K562 (cell line): ENCODE measurements at regions not wholly inside any gene's neighbourhood (a gene's known extent, or its start where the extent isn't known, plus 50 kb on each side); places are given as distances from the start of the nearest gene placed in this dataset.
A peak's percentile ranks its signal among the peaks of the same experiment; 100 is the strongest.

Experiments used
- CBFA2T3 ChIP-seq: fragments of 450-650 bp; IDR thresholded peaks from 2 replicates; pipeline ENCODE4 v1.6.1; 2017
- GTF3C2 ChIP-seq: IDR thresholded peaks from 3 replicates; pipeline ENCODE4 v1.6.1; 2011; ENCODE audit warnings: borderline replicate concordance, mild to moderate bottlenecking, moderate library complexity; ENCODE audit not compliant: insufficient read length; ENCODE audit errors: extremely low read depth
- HMGXB4 ChIP-seq: sonication (generic); formaldehyde crosslinking; IDR thresholded peaks from 2 replicates; pipeline ENCODE4 v1.8.1; 2023; ENCODE audit warnings: mild to moderate bottlenecking, missing genetic modification reagents
- L3MBTL2 ChIP-seq: fragments of 450-650 bp; IDR thresholded peaks from 2 replicates; pipeline ENCODE4 v1.6.1; 2016; ENCODE audit warnings: mild to moderate bottlenecking, moderate library complexity
- MYBL2 ChIP-seq, 2 experiments: fragments of 450-650 bp in 1 of 2; sonication (generic) in 1 of 2; formaldehyde crosslinking in 1 of 2; IDR thresholded peaks; 2 replicates each; pipeline versions ENCODE4 v1.6.1 to v1.8.1; 2017 to 2022; ENCODE audit warnings: borderline replicate concordance in 1 of 2, inconsistent platforms in 1 of 2, low read depth in 1 of 2, mild to moderate bottlenecking in 1 of 2, missing genetic modification reagents in 1 of 2, moderate library complexity in 1 of 2
- POLR2A ChIP-seq: fragments of 450-650 bp; conservative IDR thresholded peaks from 2 replicates; pipeline ENCODE4 v1.6.1; 2016
- POLR3G ChIP-seq: IDR thresholded peaks from 2 replicates; pipeline ENCODE4 v1.6.1; 2011; ENCODE audit not compliant: insufficient read length, insufficient replicate concordance; ENCODE audit errors: extremely low read depth
- PRMT5 ChIP-seq: sonication (generic); formaldehyde crosslinking; IDR thresholded peaks from 2 replicates; pipeline ENCODE4 v1.5.0; 2020; ENCODE audit warnings: missing genetic modification reagents
- SIX5 ChIP-seq, 2 experiments: IDR thresholded peaks; 2 replicates each; pipeline ENCODE4 v1.6.1; 2011; ENCODE audit warnings: low read length in 2 of 2, borderline replicate concordance in 1 of 2, low read depth in 1 of 2, mild to moderate bottlenecking in 1 of 2, moderate library complexity in 1 of 2; ENCODE audit not compliant: insufficient read depth in 1 of 2
- SRSF7 ChIP-seq: fragments of 200-400 bp; formaldehyde crosslinking; optimal IDR thresholded peaks from 2 replicates; pipeline ENCODE3; 2017; ENCODE audit warnings: mild to moderate bottlenecking, low read depth, low read length
- TFAP4 ChIP-seq: sonication (generic); formaldehyde crosslinking; IDR thresholded peaks from 2 replicates; pipeline ENCODE4 v1.8.0; 2022; ENCODE audit warnings: missing genetic modification reagents, mild to moderate bottlenecking, moderate library complexity, borderline replicate concordance
- TRIM28 ChIP-seq: fragments of 450-650 bp; IDR thresholded peaks from 2 replicates; pipeline ENCODE4 v1.6.1; 2017
- YY1 ChIP-seq, 3 experiments: IDR thresholded peaks; 2 replicates each; pipeline ENCODE4 v1.6.1; 2011; ENCODE audit warnings: low read length in 2 of 3, mild to moderate bottlenecking in 2 of 3, moderate library complexity in 2 of 3, borderline replicate concordance in 1 of 3, control low read depth in 1 of 3, low read depth in 1 of 3; ENCODE audit not compliant: insufficient read depth in 3 of 3, insufficient replicate concordance in 2 of 3, control insufficient read depth in 1 of 3, insufficient read length in 1 of 3; ENCODE audit errors: extremely low read depth in 1 of 3
- ZNF785 ChIP-seq: fragments of 250-450 bp; sonication (Bioruptor Pico); IDR thresholded peaks from 2 replicates; pipeline ENCODE4 v1.4.0; 2020; ENCODE audit warnings: mild to moderate bottlenecking
- TF ChIP-seq, protein P1 (sequence below): fragments of 450-650 bp; IDR thresholded peaks from 2 replicates; pipeline ENCODE4 v1.6.1; 2018; ENCODE audit warnings: mild to moderate bottlenecking, low read depth; ENCODE audit not compliant: partially characterized antibody
- TF ChIP-seq, protein P2 (sequence below): fragments of 450-650 bp; IDR thresholded peaks from 2 replicates; pipeline ENCODE4 v1.6.1; 2017; ENCODE audit warnings: antibody characterized with exemption

DNA sequence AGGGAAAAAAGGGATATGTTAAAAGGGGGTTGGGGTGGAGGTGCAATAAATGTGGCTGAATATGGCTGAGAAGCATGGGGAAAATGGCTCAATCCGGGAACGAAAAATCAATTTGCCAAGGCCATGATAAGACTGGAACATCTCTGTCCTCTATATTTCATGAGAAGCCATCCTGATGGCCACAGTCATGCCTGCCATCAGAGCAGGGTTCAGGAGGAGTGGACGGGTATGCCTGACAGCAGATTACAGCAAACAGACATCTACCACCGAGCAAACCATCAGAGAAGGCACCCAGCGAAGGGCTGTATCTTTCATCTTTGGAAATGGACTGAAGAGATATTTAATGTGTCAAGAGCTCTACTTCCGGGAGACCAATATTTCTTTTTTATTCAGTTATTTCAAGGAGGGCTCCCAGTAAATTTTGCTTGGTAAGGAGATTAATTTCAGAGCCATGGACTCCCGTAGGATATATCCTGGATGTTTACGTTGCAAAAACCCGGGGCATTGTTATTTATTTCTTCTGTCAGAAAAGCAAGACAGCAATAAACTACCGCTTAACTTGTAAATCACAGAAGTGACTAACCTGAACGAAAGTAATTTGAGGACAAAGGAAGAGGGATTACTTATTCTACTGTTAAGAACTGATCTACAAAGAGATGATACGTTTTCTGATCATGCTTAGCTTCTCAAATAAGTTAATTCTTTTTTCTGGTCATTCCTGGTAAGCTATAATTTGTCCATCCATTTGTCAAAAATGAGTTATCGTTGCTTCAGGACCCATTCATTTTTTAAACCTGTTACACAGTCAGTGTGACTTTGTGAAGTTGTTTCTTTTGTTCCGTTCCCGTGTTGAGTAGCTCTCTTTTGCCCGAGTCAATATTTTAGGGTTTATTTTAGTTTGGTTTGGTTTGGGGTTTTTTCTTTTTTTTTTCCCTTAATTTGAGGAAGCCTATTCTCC lies 80.6 kb upstream of the CHD2 start (continued):
- TF ChIP-seq, protein P1, sequence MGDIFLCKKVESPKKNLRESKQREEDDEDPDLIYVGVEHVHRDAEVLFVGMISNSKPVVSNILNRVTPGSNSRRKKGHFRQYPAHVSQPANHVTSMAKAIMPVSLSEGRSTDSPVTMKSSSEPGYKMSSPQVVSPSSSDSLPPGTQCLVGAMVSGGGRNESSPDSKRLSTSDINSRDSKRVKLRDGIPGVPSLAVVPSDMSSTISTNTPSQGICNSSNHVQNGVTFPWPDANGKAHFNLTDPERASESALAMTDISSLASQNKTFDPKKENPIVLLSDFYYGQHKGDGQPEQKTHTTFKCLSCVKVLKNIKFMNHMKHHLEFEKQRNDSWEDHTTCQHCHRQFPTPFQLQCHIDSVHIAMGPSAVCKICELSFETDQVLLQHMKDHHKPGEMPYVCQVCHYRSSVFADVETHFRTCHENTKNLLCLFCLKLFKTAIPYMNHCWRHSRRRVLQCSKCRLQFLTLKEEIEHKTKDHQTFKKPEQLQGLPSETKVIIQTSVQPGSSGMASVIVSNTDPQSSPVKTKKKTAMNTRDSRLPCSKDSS = no peak
- no peak for TF ChIP-seq ZNF785 (CRISPR knock-in tag)
- peak in 1 of 3 experiments; percentile 67 for TF ChIP-seq YY1 (IDR thresholded peaks at IDR 0.05; ENCODE audit: borderline replicate concordance in 1 of 3, control insufficient read depth in 1 of 3, extremely low read depth in 1 of 3, insufficient read depth in 3 of 3, insufficient read length in 1 of 3, insufficient replicate concordance in 2 of 3, low read depth in 1 of 3, low read length in 2 of 3)
- no peak for TF ChIP-seq CBFA2T3
- no peak for TF ChIP-seq MYBL2 (IDR thresholded peaks at IDR 0.05; ENCODE audit: low read depth)
- TF ChIP-seq MYBL2 (CRISPR knock-in tag; IDR thresholded peaks at IDR 0.05; ENCODE audit: borderline replicate concordance) = no peak
- peak; percentile 37 for TF ChIP-seq POLR2A
- TF ChIP-seq SRSF7 = no peak
- no peak for TF ChIP-seq SIX5 (IDR thresholded peaks at IDR 0.05; ENCODE audit: borderline replicate concordance in 1 of 2, insufficient read depth in 1 of 2, low read depth in 1 of 2, low read length in 2 of 2)
- TF ChIP-seq TFAP4 (CRISPR knock-in tag) = no peak
- TF ChIP-seq GTF3C2 = no peak
- no peak for TF ChIP-seq TRIM28
- no peak for TF ChIP-seq POLR3G
- TF ChIP-seq HMGXB4 (CRISPR knock-in tag) = no peak
- no peak for TF ChIP-seq L3MBTL2
- TF ChIP-seq, protein P2, sequence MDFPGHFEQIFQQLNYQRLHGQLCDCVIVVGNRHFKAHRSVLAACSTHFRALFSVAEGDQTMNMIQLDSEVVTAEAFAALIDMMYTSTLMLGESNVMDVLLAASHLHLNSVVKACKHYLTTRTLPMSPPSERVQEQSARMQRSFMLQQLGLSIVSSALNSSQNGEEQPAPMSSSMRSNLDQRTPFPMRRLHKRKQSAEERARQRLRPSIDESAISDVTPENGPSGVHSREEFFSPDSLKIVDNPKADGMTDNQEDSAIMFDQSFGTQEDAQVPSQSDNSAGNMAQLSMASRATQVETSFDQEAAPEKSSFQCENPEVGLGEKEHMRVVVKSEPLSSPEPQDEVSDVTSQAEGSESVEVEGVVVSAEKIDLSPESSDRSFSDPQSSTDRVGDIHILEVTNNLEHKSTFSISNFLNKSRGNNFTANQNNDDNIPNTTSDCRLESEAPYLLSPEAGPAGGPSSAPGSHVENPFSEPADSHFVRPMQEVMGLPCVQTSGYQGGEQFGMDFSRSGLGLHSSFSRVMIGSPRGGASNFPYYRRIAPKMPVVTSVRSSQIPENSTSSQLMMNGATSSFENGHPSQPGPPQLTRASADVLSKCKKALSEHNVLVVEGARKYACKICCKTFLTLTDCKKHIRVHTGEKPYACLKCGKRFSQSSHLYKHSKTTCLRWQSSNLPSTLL = no peak
- no peak for TF ChIP-seq PRMT5 (CRISPR knock-in tag)
